ENCODE measurements at regions not wholly inside any gene's neighbourhood (a gene's known extent, or its start where the extent isn't known, plus 50 kb on each side); places are given as distances from the start of the nearest gene placed in this dataset.

GRCh38 chr13:39930544-39931444, 275.3 kb downstream of the COG6 start:
- no peak for TF ChIP-seq CTCF (IDR thresholded peaks at IDR 0.05)
- TF ChIP-seq POLR2A (IDR thresholded peaks at IDR 0.05): no peak

All from right lobe of liver (tissue), 4 donors.